OCI-LY3 (cell line): ENCODE measurements at regions not wholly inside any gene's neighbourhood (a gene's known extent, or its start where the extent isn't known, plus 50 kb on each side); places are given as distances from the start of the nearest gene placed in this dataset.
"Not testable (repeated sequence)": the region's sequence is repeated elsewhere in the genome, so short reads cannot be mapped to it uniquely, and the experiment has no call there.

ENCODE experiments used
- CTCF ChIP-seq: fragments of 200-600, 300-600 bp; sonication (generic); IDR thresholded peaks from 2 replicates; pipeline ENCODE4 v1.5.1; 2014; ENCODE audit warnings: antibody characterized with exemption, low read length, low read depth
- EZH2phosphoT487 ChIP-seq: fragments of 200-600 bp; shearing (Covaris generic); IDR thresholded peaks from 2 replicates; pipeline ENCODE4 v1.6.1; 2018; ENCODE audit warnings: antibody characterized with exemption, mixed run types, low read depth

DNA sequence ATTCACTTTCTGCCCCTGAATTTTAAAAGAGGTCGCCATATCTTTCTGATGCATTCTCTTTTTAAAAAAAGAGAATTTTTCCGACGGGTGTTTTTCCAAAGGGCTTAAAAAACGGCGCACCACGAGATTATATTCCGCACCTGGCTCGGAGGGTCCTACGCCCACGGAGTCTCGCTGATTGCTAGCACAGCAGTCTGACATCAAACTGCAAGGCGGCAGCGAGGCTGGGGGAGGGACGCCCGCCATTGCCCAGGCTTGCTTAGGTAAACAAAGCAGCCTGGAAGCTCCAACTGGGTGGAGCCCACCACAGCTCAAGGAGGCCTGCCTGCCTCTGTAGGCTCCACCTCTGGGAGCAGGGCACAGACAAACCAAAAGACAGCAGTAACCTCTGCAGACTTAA, 370.0 kb downstream of the TBL1XR1 start:
- not testable (repeated sequence) for TF ChIP-seq CTCF, EZH2phosphoT487
